ENCODE measurements at regions not wholly inside any gene's neighbourhood (a gene's known extent, or its start where the extent isn't known, plus 50 kb on each side); places are given as distances from the start of the nearest gene placed in this dataset.
A peak's percentile ranks its signal among the peaks of the same experiment; 100 is the strongest.

GRCh38 chr1:18572022-18572880 is 58.4 kb upstream of the PAX7 start:
- Histone ChIP-seq H4K20me1 (ENCODE audit: control insufficient read depth, insufficient read depth, low read depth, low read length) (peaks cover 8% of the 10 kb centered on the region; the same call in 1 of the 2 replicates), H3K79me2 (ENCODE audit: control insufficient read depth, low read length) (no peaks in the 10 kb centered on the region), H3K27ac (ENCODE audit: low read depth, low read length) (no peak overlapping the region), H3K4me1 (ENCODE audit: control insufficient read depth, low read length) (peaks cover 19% of the 10 kb centered on the region), H3F3A (ENCODE audit: control insufficient read depth, insufficient read depth) (no peaks in the 10 kb centered on the region), H3K9me2 (replicated peaks; ENCODE audit: control insufficient read depth, low read length) (no peaks in the 10 kb centered on the region), H3K4me3 (ENCODE audit: low read length) (no peak overlapping the region), H3K36me3 (ENCODE audit: control insufficient read depth, low read length) (no peaks in the 10 kb centered on the region), H3K9me3 (ENCODE audit: control insufficient read depth, insufficient read depth, low read length) (no peaks in the 10 kb centered on the region), H3K4me2 (ENCODE audit: low read length) (0 out of 2 replicates have a peak overlapping the region, but pooled peaks have one; percentile 4), H3K27me3 (ENCODE audit: control insufficient read depth, low read length) (no peaks in the 10 kb centered on the region)
- TF ChIP-seq CTCF (IDR thresholded peaks at IDR 0.05; ENCODE audit: low read depth, low read length, poor library complexity, severe bottlenecking) (no peak), EZH2phosphoT487 (IDR thresholded peaks at IDR 0.05; ENCODE audit: borderline replicate concordance, low read length) (no peak)

GRCh38 chr1:18573170-18573569 is 57.5 kb upstream of the PAX7 start:
- no peak overlapping the region; the same call in 1 of the 2 replicates for H3K4me2 ChIP-seq (ENCODE audit: low read length)
- H3K36me3 ChIP-seq (ENCODE audit: control insufficient read depth, low read length) = no peaks in the 10 kb centered on the region
- no peak overlapping the region for H3K27ac ChIP-seq (ENCODE audit: low read depth, low read length)

GRCh38 chr1:18574754-18575153 is 55.9 kb upstream of the PAX7 start:
- H3K36me3 ChIP-seq (ENCODE audit: control insufficient read depth, low read length) = no peaks in the 10 kb centered on the region
- H3K79me2 ChIP-seq (ENCODE audit: control insufficient read depth, low read length) = no peaks in the 10 kb centered on the region
- peaks cover 19% of the 10 kb centered on the region for H3K4me1 ChIP-seq (ENCODE audit: control insufficient read depth, low read length)
- TF ChIP-seq EZH2phosphoT487 (IDR thresholded peaks at IDR 0.05; ENCODE audit: borderline replicate concordance, low read length) (no peak), CTCF (IDR thresholded peaks at IDR 0.05; ENCODE audit: low read depth, low read length, poor library complexity, severe bottlenecking) (no peak)
- no peaks in the 10 kb centered on the region for H3K9me3 ChIP-seq (ENCODE audit: control insufficient read depth, insufficient read depth, low read length)
- H3K27me3 ChIP-seq (ENCODE audit: control insufficient read depth, low read length) = no peaks in the 10 kb centered on the region
- no peaks in the 10 kb centered on the region for H3K9me2 ChIP-seq (replicated peaks; ENCODE audit: control insufficient read depth, low read length)
- H3K27ac ChIP-seq (ENCODE audit: low read depth, low read length) = no peak overlapping the region
- no peak overlapping the region for H3K4me2 ChIP-seq (ENCODE audit: low read length)
- H4K20me1 ChIP-seq (ENCODE audit: control insufficient read depth, insufficient read depth, low read depth, low read length) = peaks cover 8% of the 10 kb centered on the region; the same call in 1 of the 2 replicates
- no peak overlapping the region for H3K4me3 ChIP-seq (ENCODE audit: low read length)
- no peaks in the 10 kb centered on the region for H3F3A ChIP-seq (ENCODE audit: control insufficient read depth, insufficient read depth)

More at GRCh38 chr1:18573170-18573569, 57.5 kb upstream of the PAX7 start:
- Histone ChIP-seq H3K4me1 (ENCODE audit: control insufficient read depth, low read length) (peaks cover 19% of the 10 kb centered on the region), H3K9me2 (replicated peaks; ENCODE audit: control insufficient read depth, low read length) (no peaks in the 10 kb centered on the region), H3K9me3 (ENCODE audit: control insufficient read depth, insufficient read depth, low read length) (no peaks in the 10 kb centered on the region), H3F3A (ENCODE audit: control insufficient read depth, insufficient read depth) (no peaks in the 10 kb centered on the region), H3K27me3 (ENCODE audit: control insufficient read depth, low read length) (no peaks in the 10 kb centered on the region), H3K4me3 (ENCODE audit: low read length) (no peak overlapping the region), H3K79me2 (ENCODE audit: control insufficient read depth, low read length) (no peaks in the 10 kb centered on the region), H4K20me1 (ENCODE audit: control insufficient read depth, insufficient read depth, low read depth, low read length) (peaks cover 8% of the 10 kb centered on the region; the same call in 1 of the 2 replicates)
- TF ChIP-seq EZH2phosphoT487 (IDR thresholded peaks at IDR 0.05; ENCODE audit: borderline replicate concordance, low read length) = no peak

GRCh38 chr1:18575620-18576019 is 55.0 kb upstream of the PAX7 start:
- Histone ChIP-seq H3F3A (ENCODE audit: control insufficient read depth, insufficient read depth) (no peaks in the 10 kb centered on the region), H3K79me2 (ENCODE audit: control insufficient read depth, low read length) (no peaks in the 10 kb centered on the region), H3K4me3 (ENCODE audit: low read length) (no peak overlapping the region), H3K4me1 (ENCODE audit: control insufficient read depth, low read length) (peaks cover 19% of the 10 kb centered on the region), H3K4me2 (ENCODE audit: low read length) (no peak overlapping the region), H3K9me3 (ENCODE audit: control insufficient read depth, insufficient read depth, low read length) (no peaks in the 10 kb centered on the region), H3K9me2 (replicated peaks; ENCODE audit: control insufficient read depth, low read length) (no peaks in the 10 kb centered on the region), H3K27ac (ENCODE audit: low read depth, low read length) (no peak overlapping the region), H4K20me1 (ENCODE audit: control insufficient read depth, insufficient read depth, low read depth, low read length) (peaks cover 8% of the 10 kb centered on the region; the same call in 1 of the 2 replicates), H3K27me3 (ENCODE audit: control insufficient read depth, low read length) (no peaks in the 10 kb centered on the region), H3K36me3 (ENCODE audit: control insufficient read depth, low read length) (no peaks in the 10 kb centered on the region)
- TF ChIP-seq CTCF (IDR thresholded peaks at IDR 0.05; ENCODE audit: low read depth, low read length, poor library complexity, severe bottlenecking) (no peak), EZH2phosphoT487 (IDR thresholded peaks at IDR 0.05; ENCODE audit: borderline replicate concordance, low read length) (no peak)
